AG09309 (cell line): ENCODE measurements at regions not wholly inside any gene's neighbourhood (a gene's known extent, or its start where the extent isn't known, plus 50 kb on each side); places are given as distances from the start of the nearest gene placed in this dataset.

ENCODE experiments used
- DNase-seq: peaks from one replicate; pipeline ENCODE4 v3.0.0-alpha.2; 2010; ENCODE audit warnings: low read depth
- H3K4me3 ChIP-seq: 2 replicates; pipeline ENCODE4 v1.5.1; 2011; ENCODE audit warnings: mild to moderate bottlenecking, low read depth, low read length, moderate library complexity; ENCODE audit not compliant: control insufficient read depth
- CTCF ChIP-seq: IDR thresholded peaks from 2 replicates; pipeline ENCODE4 v1.5.1; 2011; ENCODE audit warnings: mild to moderate bottlenecking, low read depth, low read length, inconsistent platforms; ENCODE audit not compliant: insufficient read depth, control insufficient read depth; ENCODE audit errors: missing control alignments

GRCh38 chr4:156690572-156690971 lies 281.0 kb downstream of the PDGFC start:
- TF ChIP-seq CTCF = no peak
- no peak for DNase-seq
- no peak overlapping the region for H3K4me3 ChIP-seq

GRCh38 chr4:156686120-156686519 lies 285.5 kb downstream of the PDGFC start:
- no peak for TF ChIP-seq CTCF
- peak; percentile 99 for DNase-seq

GRCh38 chr4:156685308-156685707 lies 286.3 kb downstream of the PDGFC start:
- TF ChIP-seq CTCF = no peak
- DNase-seq = no peak

More at GRCh38 chr4:156686120-156686519, 285.5 kb downstream of the PDGFC start:
- H3K4me3 ChIP-seq = no peak overlapping the region

GRCh38 chr4:156677656-156678055 lies 293.9 kb downstream of the PDGFC start:
- no peak overlapping the region for H3K4me3 ChIP-seq
- no peak for TF ChIP-seq CTCF
- no peak for DNase-seq

More at GRCh38 chr4:156685308-156685707, 286.3 kb downstream of the PDGFC start:
- H3K4me3 ChIP-seq = no peak overlapping the region

GRCh38 chr4:156677131-156677531 lies 294.5 kb downstream of the PDGFC start:
- no peak for DNase-seq
- peak; percentile 35 for TF ChIP-seq CTCF
- no peak overlapping the region for H3K4me3 ChIP-seq

GRCh38 chr4:156676116-156676851 lies 295.3 kb downstream of the PDGFC start:
- no peak for TF ChIP-seq CTCF
- H3K4me3 ChIP-seq = no peak overlapping the region
- DNase-seq = no peak
